DND-41 (cell line): ENCODE measurements at regions not wholly inside any gene's neighbourhood (a gene's known extent, or its start where the extent isn't known, plus 50 kb on each side); places are given as distances from the start of the nearest gene placed in this dataset.

Source experiments
- ATAC-seq: fragments of 200-7000 bp; cut with Tn5 transposase; 3 replicates; pipeline ENCODE4 v1.9.1; 2021; ENCODE audit warnings: low read depth; ENCODE audit not compliant: insufficient read depth
- DNase-seq: peaks from one replicate; pipeline ENCODE4 v3.0.0-alpha.2; 2020
- H2AFZ ChIP-seq: 2 replicates; pipeline ENCODE4 v1.6.0; 2012; ENCODE audit warnings: low read depth, low read length
- H3K27ac ChIP-seq: 2 replicates; pipeline ENCODE4 v1.5.1; 2012; ENCODE audit warnings: low read length, inconsistent platforms
- H3K27me3 ChIP-seq: fragments of 200-600 bp; sonication (generic); 2 replicates; pipeline ENCODE4 v1.6.0; 2012; ENCODE audit warnings: low read length, mild to moderate bottlenecking, inconsistent platforms; ENCODE audit not compliant: insufficient read depth, poor library complexity
- H3K36me3 ChIP-seq: 2 replicates; pipeline ENCODE4 v1.5.1; 2012; ENCODE audit warnings: low read length, inconsistent platforms; ENCODE audit not compliant: insufficient read depth
- H3K4me1 ChIP-seq: 2 replicates; pipeline ENCODE4 v1.5.1; 2012; ENCODE audit warnings: mild to moderate bottlenecking, low read length; ENCODE audit not compliant: insufficient read depth
- H3K4me2 ChIP-seq: 2 replicates; pipeline ENCODE4 v1.6.0; 2012; ENCODE audit warnings: mild to moderate bottlenecking, moderate library complexity, low read length, inconsistent platforms; ENCODE audit not compliant: insufficient read depth
- H3K4me3 ChIP-seq, 2 experiments: fragments of 200-600 bp in 1 of 2; shearing (Covaris generic) in 1 of 2; 2 replicates each; pipeline ENCODE4 v1.5.1; 2012 to 2016; ENCODE audit warnings: inconsistent platforms in 2 of 2, low read length in 2 of 2, mild to moderate bottlenecking in 2 of 2, low read depth in 1 of 2, moderate library complexity in 1 of 2
- H3K79me2 ChIP-seq: 2 replicates; pipeline ENCODE4 v1.6.0; 2012; ENCODE audit warnings: low read length, inconsistent platforms; ENCODE audit not compliant: insufficient read depth
- H3K9ac ChIP-seq: 2 replicates; pipeline ENCODE4 v1.6.0; 2012; ENCODE audit warnings: low read depth, mild to moderate bottlenecking, inconsistent platforms, low read length, moderate library complexity
- H3K9me3 ChIP-seq: 2 replicates; pipeline ENCODE4 v1.5.1; 2012; ENCODE audit warnings: low read length, moderate library complexity, mild to moderate bottlenecking, inconsistent platforms; ENCODE audit not compliant: insufficient read depth, severe bottlenecking
- H4K20me1 ChIP-seq: 2 replicates; pipeline ENCODE4 v1.6.0; 2012; ENCODE audit warnings: low read length; ENCODE audit not compliant: insufficient read depth
- CTCF ChIP-seq: IDR thresholded peaks from 2 replicates; pipeline ENCODE4 v1.5.1; 2012; ENCODE audit warnings: borderline replicate concordance, low read length, moderate library complexity, mild to moderate bottlenecking; ENCODE audit not compliant: poor library complexity, severe bottlenecking; ENCODE audit errors: extremely low read depth
- EZH2 ChIP-seq: IDR thresholded peaks from 3 replicates; pipeline ENCODE4 v1.6.1; 2012; ENCODE audit warnings: borderline replicate concordance, low read depth, mild to moderate bottlenecking, moderate library complexity, low read length, inconsistent platforms; ENCODE audit not compliant: severe bottlenecking

DNA sequence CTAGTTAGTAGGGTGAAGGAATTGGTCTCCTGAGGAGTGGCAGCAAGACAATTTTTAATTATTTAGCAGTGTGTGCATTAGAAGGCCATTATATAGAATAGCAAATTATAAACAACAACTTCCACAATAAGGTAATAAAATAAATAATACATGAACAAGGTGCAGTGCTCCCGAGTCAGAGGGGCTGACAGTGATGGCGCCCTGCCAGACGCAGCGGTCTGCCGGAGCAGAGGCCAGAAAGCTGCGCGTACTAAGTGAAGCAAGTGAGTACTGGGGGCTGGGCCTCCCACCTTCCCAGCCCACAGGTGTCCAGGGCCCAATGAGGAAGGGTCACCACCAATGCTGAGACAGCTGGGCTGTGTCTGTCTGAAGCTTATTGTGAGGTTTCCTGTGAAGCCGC lies 72.0 kb upstream of the VRK1 start:
- ATAC-seq: no peak
- no peak overlapping the region for H2AFZ ChIP-seq
- H3K79me2 ChIP-seq: no peaks in the 10 kb centered on the region
- H3K4me2 ChIP-seq: no peak overlapping the region
- peaks cover 1% of the 10 kb centered on the region for H3K27me3 ChIP-seq
- no peaks in the 10 kb centered on the region for H3K4me1 ChIP-seq
- no peaks in the 10 kb centered on the region for H3K36me3 ChIP-seq
- no peaks in the 10 kb centered on the region for H4K20me1 ChIP-seq
- H3K9ac ChIP-seq: no peak overlapping the region
- H3K27ac ChIP-seq: no peak overlapping the region
- TF ChIP-seq CTCF (no peak), EZH2 (no peak)
- no peaks in the 10 kb centered on the region for H3K9me3 ChIP-seq
- no peak for DNase-seq
- H3K4me3 ChIP-seq: no peak overlapping the region

DNA sequence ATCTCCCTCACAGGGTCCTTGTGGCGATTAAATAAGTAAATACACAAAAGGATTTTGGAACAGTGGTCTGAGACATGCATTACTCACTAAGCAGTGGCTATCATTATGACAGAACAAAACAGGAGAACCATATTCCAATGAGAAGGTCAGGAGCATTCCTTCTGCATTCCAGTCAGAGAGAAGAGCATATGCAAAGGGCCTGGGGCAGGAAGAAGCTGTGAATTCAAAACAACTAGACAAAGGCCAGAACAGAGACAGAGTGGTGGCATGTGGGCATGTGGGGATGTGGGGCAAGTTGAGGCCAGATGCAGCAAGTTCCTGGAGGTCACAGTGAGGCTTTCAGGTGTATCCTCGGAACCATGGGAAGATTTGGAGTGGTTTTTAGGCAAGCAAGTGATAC lies 70.1 kb upstream of the VRK1 start:
- no peaks in the 10 kb centered on the region for H4K20me1 ChIP-seq
- H3K27me3 ChIP-seq: peaks cover 4% of the 10 kb centered on the region
- H3K4me1 ChIP-seq: no peaks in the 10 kb centered on the region
- H2AFZ ChIP-seq: no peak overlapping the region
- DNase-seq (no peak), ATAC-seq (no peak)
- H3K27ac ChIP-seq: no peak overlapping the region
- TF ChIP-seq CTCF (no peak), EZH2 (no peak)
- no peak overlapping the region for H3K4me2 ChIP-seq
- no peaks in the 10 kb centered on the region for H3K79me2 ChIP-seq
- no peak overlapping the region for H3K4me3 ChIP-seq
- no peak overlapping the region for H3K9ac ChIP-seq
- no peaks in the 10 kb centered on the region for H3K36me3 ChIP-seq
- no peaks in the 10 kb centered on the region for H3K9me3 ChIP-seq

- Histone ChIP-seq H3K4me3 (no peak overlapping the region), H3K9ac (no peak overlapping the region), H3K9me3 (no peaks in the 10 kb centered on the region), H3K4me2 (no peak overlapping the region), H2AFZ (no peak overlapping the region), H3K4me1 (no peaks in the 10 kb centered on the region), H3K27ac (no peak overlapping the region), H3K79me2 (no peaks in the 10 kb centered on the region), H4K20me1 (no peaks in the 10 kb centered on the region), H3K36me3 (no peaks in the 10 kb centered on the region), H3K27me3 (peaks cover 4% of the 10 kb centered on the region)
- TF ChIP-seq CTCF: no peak
- TF ChIP-seq EZH2: no peak
- ATAC-seq (no peak), DNase-seq (no peak)
These were observed 69.7 kb upstream of the VRK1 start for GRCh38 chr14:96727491-96727890.
